Omental fat pad (tissue), 3 donors: ENCODE measurements at regions not wholly inside any gene's neighbourhood (a gene's known extent, or its start where the extent isn't known, plus 50 kb on each side); places are given as distances from the start of the nearest gene placed in this dataset.
"Not testable (repeated sequence)": the region's sequence is repeated elsewhere in the genome, so short reads cannot be mapped to it uniquely, and the experiment has no call there.

Experiments
- ATAC-seq: fragments of 150-250 bp; one replicate; pipeline ENCODE4 v1.9.1; 2016; ENCODE audit warnings: mild to moderate bottlenecking, moderate library complexity; ENCODE audit not compliant: low FRiP score
- DNase-seq: peaks from one replicate; pipeline ENCODE4 v3.0.0-alpha.2; 2019; ENCODE audit warnings: low spot score
- TF ChIP-seq, protein P1 (sequence below), 3 donors: fragments of 450-650 bp; IDR thresholded peaks; one replicate each; pipeline ENCODE4 v1.5.1; 2016 to 2017; ENCODE audit warnings: antibody characterized with exemption in 3 of 3, mild to moderate bottlenecking in 3 of 3, moderate library complexity in 2 of 3

DNA sequence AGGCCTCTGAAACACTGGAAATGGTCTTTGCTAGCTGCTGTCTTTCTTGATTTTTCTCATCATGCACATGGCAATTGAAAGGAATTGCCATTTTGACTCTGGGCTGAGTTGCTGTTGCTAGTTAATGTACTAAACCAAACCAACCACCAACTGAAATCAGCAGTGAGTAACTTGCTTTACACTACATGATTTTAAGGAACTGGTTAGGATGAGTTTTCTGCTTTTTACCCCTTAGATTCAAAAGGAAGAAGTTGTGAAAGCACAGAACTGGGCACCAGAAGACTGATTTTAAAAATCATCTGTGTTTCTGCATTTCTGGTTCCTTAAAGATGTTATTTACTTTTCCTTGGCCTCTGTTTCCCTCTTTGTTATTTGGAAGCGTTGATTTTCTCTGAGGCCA is 361.9 kb downstream of the HLX start:
- ATAC-seq (no peak), DNase-seq (no peak)
- TF ChIP-seq, protein P1, sequence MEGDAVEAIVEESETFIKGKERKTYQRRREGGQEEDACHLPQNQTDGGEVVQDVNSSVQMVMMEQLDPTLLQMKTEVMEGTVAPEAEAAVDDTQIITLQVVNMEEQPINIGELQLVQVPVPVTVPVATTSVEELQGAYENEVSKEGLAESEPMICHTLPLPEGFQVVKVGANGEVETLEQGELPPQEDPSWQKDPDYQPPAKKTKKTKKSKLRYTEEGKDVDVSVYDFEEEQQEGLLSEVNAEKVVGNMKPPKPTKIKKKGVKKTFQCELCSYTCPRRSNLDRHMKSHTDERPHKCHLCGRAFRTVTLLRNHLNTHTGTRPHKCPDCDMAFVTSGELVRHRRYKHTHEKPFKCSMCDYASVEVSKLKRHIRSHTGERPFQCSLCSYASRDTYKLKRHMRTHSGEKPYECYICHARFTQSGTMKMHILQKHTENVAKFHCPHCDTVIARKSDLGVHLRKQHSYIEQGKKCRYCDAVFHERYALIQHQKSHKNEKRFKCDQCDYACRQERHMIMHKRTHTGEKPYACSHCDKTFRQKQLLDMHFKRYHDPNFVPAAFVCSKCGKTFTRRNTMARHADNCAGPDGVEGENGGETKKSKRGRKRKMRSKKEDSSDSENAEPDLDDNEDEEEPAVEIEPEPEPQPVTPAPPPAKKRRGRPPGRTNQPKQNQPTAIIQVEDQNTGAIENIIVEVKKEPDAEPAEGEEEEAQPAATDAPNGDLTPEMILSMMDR (IDR thresholded peaks at IDR 0.05), result no peak

DNA sequence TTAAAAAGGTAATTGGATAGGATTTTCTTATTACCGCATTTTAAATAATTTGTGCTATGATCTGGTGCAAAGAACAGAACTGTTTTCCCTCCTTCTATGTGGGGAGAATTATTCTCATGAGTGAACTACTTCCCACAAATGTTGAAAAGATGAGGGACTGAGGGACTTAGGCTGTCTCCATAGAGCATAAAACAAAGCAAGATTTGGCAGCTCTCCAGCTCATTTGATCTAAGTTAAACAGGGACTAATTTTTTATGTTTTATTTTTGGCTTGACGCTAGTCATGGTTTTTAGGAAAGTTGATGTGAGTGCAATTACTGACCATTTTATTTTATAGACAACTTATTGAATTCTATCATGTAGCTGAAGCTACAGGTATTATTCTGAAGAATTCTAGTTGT is 362.3 kb downstream of the HLX start:
- ATAC-seq (no peak), DNase-seq (no peak)
- TF ChIP-seq, protein P1 (IDR thresholded peaks at IDR 0.05), result no peak

DNA sequence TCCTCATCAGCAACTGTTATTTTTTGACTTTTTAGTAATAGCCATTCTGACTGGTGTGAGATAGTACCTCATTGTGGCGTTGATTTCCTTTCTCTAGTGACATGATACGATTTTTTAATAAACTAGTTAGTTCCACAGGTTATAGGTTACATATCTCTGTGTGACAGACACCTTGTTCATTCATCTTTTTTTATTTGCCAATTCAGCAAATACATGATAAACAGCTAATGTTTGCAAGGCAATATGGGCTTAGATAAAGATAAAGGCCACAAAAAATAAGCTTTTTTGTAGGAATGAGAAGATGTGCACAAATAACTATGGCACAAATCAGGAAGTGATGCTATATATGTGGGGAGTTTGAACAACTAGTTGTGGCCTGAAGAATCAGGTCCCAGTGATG is 366.8 kb downstream of the HLX start:
- DNase-seq (no peak), ATAC-seq (no peak)
- TF ChIP-seq, protein P1 (IDR thresholded peaks at IDR 0.05), result no peak

DNA sequence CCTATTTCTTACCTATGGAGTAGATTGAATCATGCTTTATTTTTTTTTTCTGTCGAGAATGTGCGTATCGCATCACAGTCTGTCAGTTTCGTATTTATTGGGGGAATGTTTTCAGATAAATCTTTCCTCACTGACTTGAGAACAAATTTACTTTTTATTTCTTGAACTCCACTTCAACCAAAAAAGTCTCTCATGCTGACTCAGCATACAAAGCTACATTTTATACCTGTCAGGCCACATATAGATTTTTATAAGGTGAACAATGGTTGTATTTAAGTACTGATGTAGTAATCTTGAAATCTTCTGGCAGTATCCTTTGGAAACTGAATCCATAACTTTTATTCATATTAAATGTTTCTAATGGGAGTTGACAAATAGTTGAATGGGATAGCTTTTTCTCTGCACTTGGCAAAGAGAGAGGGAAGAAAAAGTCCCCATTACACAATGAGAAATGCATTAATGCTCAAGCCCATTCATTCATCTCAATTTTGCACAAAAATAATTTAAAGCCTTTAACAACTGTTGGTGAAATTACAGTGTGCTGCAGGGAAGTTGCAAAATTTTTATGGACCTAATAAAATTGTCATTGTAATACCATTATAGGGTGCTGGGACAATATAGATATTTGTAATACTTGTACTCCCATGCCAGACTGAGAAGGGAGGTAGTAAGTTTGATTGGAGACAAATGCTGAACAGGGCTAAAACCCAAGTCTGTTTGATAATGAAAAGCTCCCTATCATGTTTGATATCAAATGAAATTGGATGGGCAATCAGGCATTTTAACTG is 367.6 kb downstream of the HLX start:
- TF ChIP-seq, protein P1 (IDR thresholded peaks at IDR 0.05), result no peak
- DNase-seq, result no peak
- no peak for ATAC-seq

DNA sequence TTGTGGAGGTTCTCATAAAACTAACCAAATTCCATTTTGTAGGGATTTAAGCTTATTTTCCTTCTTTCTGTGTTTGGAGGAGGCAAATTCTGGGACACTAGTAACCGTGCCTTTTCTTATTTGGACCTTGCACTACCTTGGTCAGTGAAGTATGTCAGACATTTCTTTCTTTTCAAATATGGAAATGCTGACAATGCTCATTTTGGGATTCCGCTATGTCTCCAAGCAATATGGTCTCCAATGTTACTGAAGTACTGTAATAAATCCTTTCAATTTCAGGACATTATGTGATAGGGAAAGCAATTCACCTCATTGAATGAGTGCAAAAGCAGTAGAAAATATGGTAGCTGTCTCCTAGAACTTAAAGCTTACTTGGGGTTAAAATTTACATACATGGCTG is 372.3 kb downstream of the HLX start:
- TF ChIP-seq, protein P1 (IDR thresholded peaks at IDR 0.05), result no peak
- ATAC-seq (no peak), DNase-seq (no peak)

DNA sequence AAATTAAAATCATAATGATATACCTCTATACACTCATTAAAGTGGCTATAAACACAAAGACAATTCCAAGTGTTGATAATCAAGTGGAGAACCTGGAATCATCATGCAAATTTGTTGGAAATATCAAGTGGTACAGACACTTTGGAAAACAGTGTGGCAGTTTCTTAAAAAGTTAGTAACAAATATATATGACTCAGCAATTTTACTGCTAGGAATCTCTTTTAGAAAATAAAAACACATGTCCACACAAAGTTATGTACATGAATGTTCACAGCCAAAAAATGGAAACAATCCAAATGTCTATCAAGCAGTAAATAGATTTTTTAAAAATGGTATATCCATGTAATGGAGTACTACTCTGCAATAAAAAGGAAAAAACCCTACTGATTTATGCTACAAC is 375.6 kb downstream of the HLX start:
- DNase-seq, result no peak
- TF ChIP-seq, protein P1 (IDR thresholded peaks at IDR 0.05), result no peak
- no peak for ATAC-seq

DNA sequence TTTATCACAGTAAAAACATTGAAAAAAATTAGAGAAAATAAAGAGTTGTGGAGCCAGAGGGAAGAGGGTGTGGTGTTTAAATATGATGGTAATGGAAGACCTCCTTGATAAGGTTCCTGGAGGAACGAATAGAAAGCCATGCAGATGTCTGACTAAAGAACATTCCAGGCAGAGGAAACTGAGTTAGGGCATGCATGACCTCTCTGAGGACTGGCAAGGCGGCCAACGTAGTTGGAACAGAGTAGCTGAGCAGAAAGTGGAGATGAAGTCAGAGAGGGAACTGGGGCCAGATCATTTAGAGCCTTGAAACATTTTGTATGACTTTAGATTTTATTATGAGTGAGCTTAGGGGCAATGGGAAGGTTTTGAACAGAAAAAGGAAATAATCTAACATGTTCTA is 377.5 kb downstream of the HLX start:
- TF ChIP-seq, protein P1 (IDR thresholded peaks at IDR 0.05), result no peak
- no peak for DNase-seq
- no peak for ATAC-seq

DNA sequence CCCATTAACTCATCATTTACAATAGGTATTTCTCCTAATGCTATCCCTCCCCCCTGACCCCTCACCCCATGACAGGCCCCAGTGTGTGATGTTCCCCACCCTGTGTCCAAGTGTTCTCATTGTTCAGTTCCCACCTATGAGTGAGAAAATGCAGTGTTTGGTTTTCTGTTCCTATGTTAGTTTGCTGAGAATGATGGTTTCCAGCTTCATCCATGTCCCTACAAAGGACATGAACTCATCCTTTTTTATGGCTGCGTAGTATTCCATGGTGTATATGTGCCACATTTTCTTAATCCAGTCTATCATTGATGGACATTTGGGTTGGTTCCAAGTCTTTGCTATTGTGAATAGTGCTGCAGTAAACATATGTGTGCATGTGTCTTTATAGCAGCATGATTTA is 378.3 kb downstream of the HLX start:
- not testable (repeated sequence) for DNase-seq, ATAC-seq

DNA sequence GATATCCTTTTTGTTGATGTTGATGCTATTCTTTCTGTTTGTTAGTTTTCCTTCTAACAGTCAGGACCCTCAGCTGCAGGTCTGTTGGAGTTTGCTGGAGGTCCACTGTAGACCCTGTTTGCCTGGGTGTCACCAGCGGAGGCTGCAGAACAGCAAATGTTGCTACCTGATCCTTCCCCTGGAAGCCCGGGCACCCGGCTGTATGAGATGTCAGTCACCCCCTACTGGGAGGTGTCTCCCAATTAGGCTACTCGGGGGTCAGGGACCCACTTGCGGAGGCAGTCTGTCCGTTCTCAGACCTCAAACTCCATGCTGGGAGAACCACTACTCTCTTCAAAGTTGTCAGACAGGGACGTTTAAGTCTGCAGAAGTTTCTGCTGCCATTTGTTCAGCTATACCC is 383.4 kb downstream of the HLX start:
- DNase-seq, ATAC-seq: not testable (repeated sequence)
